Progenitor cell of endocrine pancreas (in vitro differentiated cells): ENCODE measurements at regions not wholly inside any gene's neighbourhood (a gene's known extent, or its start where the extent isn't known, plus 50 kb on each side); places are given as distances from the start of the nearest gene placed in this dataset.

Experiments
- DNase-seq: peaks from one replicate; pipeline ENCODE4 v3.0.0; 2021; ENCODE audit warnings: low spot score; ENCODE audit not compliant: unreplicated experiment
- H3K27ac Mint-ChIP-seq: 2 replicates; pipeline ENCODE4 v1.8.0; 2021; ENCODE audit warnings: mild to moderate bottlenecking, moderate library complexity, mixed read lengths
- H3K27me3 Mint-ChIP-seq: 2 replicates; pipeline ENCODE4 v1.8.0; 2021; ENCODE audit warnings: mixed read lengths
- H3K36me3 Mint-ChIP-seq: 2 replicates; pipeline ENCODE4 v1.8.0; 2022; ENCODE audit warnings: mixed read lengths; ENCODE audit not compliant: insufficient read depth
- H3K4me1 Mint-ChIP-seq: 2 replicates; pipeline ENCODE4 v1.8.0; 2021; ENCODE audit warnings: low read depth, mixed read lengths
- H3K4me3 Mint-ChIP-seq: 2 replicates; pipeline ENCODE4 v1.8.0; 2021; ENCODE audit warnings: low read depth, mild to moderate bottlenecking, moderate library complexity, mixed read lengths
- H3K9me3 Mint-ChIP-seq: 2 replicates; pipeline ENCODE4 v1.8.0; 2021; ENCODE audit warnings: low read depth, mixed read lengths
- TF ChIP-seq, protein P1 (sequence below): fragments of 200-600 bp; sonication (generic); IDR thresholded peaks from one replicate; pipeline ENCODE4 v1.5.0; 2021; ENCODE audit warnings: antibody characterized with exemption, mild to moderate bottlenecking; ENCODE audit not compliant: unreplicated experiment

DNA sequence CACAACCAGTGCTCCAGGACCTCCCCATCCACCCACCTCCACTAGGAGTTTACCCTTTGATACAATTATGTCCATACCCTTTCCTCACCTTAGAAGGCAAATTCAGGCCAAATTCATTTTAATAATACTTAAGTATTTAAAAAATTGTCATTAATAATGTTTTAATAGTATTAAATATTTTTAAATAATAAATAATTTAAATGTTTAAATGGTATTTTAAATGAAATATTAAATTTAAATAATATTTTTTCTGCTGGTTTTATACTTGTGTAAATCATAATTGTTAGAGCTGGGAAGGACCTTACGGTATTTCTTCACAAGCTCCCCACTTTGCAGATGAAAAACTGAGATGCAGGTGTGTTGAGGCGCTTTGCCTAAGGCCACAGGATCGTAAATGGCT, 67.8 kb downstream of the NRN1 start:
- H3K27me3 Mint-ChIP-seq, result peaks cover 3% of the 10 kb centered on the region
- H3K27ac Mint-ChIP-seq, result no peak overlapping the region
- H3K36me3 Mint-ChIP-seq, result no peaks in the 10 kb centered on the region
- H3K4me1 Mint-ChIP-seq, result no peaks in the 10 kb centered on the region
- H3K4me3 Mint-ChIP-seq, result no peak overlapping the region
- peaks cover 8% of the 10 kb centered on the region for H3K9me3 Mint-ChIP-seq
- TF ChIP-seq, protein P1, sequence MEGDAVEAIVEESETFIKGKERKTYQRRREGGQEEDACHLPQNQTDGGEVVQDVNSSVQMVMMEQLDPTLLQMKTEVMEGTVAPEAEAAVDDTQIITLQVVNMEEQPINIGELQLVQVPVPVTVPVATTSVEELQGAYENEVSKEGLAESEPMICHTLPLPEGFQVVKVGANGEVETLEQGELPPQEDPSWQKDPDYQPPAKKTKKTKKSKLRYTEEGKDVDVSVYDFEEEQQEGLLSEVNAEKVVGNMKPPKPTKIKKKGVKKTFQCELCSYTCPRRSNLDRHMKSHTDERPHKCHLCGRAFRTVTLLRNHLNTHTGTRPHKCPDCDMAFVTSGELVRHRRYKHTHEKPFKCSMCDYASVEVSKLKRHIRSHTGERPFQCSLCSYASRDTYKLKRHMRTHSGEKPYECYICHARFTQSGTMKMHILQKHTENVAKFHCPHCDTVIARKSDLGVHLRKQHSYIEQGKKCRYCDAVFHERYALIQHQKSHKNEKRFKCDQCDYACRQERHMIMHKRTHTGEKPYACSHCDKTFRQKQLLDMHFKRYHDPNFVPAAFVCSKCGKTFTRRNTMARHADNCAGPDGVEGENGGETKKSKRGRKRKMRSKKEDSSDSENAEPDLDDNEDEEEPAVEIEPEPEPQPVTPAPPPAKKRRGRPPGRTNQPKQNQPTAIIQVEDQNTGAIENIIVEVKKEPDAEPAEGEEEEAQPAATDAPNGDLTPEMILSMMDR, result no peak
- DNase-seq, result no peak

DNA sequence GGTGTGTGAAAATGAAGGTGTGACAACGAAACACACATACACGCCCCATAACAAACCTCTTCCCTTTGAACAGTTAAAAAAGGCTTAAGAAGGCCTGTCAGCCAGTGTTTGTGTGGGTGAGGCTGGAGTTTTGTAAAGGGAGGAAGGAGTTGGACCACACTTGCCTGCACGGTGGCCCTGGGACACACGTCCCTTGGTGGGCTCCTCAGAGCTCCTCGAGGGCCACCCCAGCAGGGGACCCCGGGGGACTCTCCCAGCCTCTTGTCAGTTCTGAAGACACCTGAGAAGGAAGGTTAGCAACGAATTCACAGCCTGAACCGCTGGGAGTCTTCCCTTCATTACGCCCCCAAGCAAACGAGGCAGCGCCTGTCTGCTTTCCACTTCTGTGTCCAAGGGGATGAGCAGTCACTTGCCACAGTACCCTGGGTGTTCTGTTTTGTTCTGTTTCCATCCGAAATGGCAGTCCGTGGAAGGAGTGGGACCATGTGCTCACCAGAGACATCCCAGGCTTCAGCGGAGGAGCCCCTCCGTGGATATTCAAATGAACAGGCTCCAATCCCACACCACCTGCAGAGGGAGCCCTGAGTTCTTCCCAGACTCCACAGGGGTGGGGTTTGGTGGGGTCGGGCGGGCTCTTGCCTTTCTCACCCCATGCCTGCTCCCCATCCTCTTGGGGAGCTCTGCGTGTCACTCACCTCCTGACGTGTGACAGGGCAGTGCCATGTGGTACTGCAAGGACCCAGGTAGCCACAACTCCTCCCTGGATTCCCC, 68.6 kb downstream of the NRN1 start:
- TF ChIP-seq, protein P1, result no peak
- Mint-ChIP-seq H3K27ac (no peak overlapping the region), H3K4me1 (no peaks in the 10 kb centered on the region), H3K4me3 (no peak overlapping the region), H3K36me3 (no peaks in the 10 kb centered on the region), H3K27me3 (peaks cover 3% of the 10 kb centered on the region), H3K9me3 (peaks cover 1% of the 10 kb centered on the region)
- DNase-seq, result no peak

DNA sequence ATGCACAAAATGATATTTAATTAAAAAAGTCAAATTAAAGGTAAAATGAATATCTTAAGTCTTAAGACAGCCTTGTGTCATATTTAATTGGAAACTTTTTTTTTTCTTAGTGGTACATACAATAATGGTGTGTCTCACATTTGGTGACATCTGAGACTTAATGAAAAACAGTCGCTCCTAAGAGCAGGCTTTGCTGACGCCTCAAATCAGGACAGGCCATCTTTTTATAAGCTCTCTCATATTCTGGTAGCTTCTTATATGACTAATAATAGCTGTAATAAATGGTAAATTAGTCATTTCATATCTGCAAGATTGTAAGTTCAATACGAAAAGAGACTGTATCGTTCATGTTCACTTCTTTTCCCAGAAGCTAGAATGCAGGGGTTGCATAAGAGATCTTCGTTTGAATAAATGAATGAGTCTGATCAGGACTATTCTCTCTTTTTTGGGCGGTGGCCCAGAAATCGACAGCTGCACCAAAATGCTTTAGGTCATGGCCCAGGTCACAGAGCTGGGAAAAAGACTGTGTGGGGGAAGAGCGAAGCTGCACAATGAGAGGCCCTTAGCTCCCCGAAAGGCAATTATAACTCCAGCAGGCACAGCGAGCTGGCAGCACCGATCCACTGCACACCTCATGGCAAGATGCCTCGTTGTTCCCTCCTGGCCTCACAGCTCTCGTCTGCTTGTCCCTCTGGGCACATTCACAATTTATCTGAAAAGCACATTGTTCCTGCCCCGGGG, 69.4 kb downstream of the NRN1 start:
- no peak overlapping the region for H3K4me3 Mint-ChIP-seq

DNA sequence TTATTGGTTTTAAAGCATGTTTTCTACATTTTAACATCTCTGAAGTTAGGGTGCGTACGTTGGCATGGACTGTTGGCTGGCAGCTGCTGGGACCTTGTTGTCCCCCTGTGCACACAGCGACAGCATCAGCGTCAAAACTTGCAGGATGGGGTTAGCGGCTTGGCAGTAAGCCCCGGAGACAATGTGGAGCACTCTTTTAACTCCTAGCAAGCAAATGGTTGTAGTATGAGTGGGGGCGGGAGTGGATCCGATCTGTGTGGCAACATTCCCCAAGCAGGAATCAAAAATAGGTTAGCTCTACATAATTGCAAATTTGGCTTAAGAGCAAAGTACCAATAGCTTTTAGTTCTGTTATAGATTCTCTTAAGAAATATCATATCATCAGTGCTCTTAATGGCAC, 70.1 kb downstream of the NRN1 start:
- DNase-seq, result no peak
- TF ChIP-seq, protein P1, result no peak
- Mint-ChIP-seq H3K4me1 (no peaks in the 10 kb centered on the region), H3K9me3 (no peaks in the 10 kb centered on the region), H3K36me3 (no peaks in the 10 kb centered on the region), H3K4me3 (no peak overlapping the region), H3K27me3 (peaks cover 3% of the 10 kb centered on the region), H3K27ac (no peak overlapping the region)

More for the DNA sequence above, 69.4 kb downstream of the NRN1 start:
- TF ChIP-seq, protein P1, result no peak
- H3K4me1 Mint-ChIP-seq, result no peaks in the 10 kb centered on the region
- peaks cover 3% of the 10 kb centered on the region for H3K27me3 Mint-ChIP-seq
- DNase-seq, result no peak
- H3K9me3 Mint-ChIP-seq, result no peaks in the 10 kb centered on the region
- H3K27ac Mint-ChIP-seq, result no peak overlapping the region
- no peaks in the 10 kb centered on the region for H3K36me3 Mint-ChIP-seq

DNA sequence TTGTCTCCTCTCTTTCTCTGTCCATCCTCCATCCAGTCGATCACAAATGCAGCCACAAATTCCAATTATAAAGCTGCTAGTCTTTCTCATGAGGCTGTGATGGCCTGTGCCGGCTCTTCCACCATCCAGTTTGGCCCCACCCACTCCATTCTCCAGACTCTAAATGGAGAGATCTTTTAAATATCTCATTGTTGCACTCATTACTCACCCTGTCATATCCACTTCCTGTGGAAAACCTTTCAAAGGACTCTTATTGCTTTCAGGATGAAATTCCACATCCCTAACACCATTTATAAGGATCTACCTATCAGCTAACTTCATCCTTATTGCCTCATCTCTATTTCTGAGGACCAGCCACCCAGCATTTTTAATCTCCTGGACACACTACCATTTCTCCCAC, 70.6 kb downstream of the NRN1 start:
- H3K9me3 Mint-ChIP-seq, result no peaks in the 10 kb centered on the region
- TF ChIP-seq, protein P1, result no peak
- no peak overlapping the region for H3K27ac Mint-ChIP-seq
- H3K36me3 Mint-ChIP-seq, result no peaks in the 10 kb centered on the region
- DNase-seq, result no peak
- peaks cover 3% of the 10 kb centered on the region for H3K27me3 Mint-ChIP-seq
- no peaks in the 10 kb centered on the region for H3K4me1 Mint-ChIP-seq
- no peak overlapping the region for H3K4me3 Mint-ChIP-seq
